Osteocyte (in vitro differentiated cells): ENCODE measurements at regions not wholly inside any gene's neighbourhood (a gene's known extent, or its start where the extent isn't known, plus 50 kb on each side); places are given as distances from the start of the nearest gene placed in this dataset.

Experiments
- DNase-seq: peaks from one replicate; pipeline ENCODE4 v3.0.0; 2021; ENCODE audit warnings: mixed read lengths; ENCODE audit not compliant: unreplicated experiment; ENCODE audit errors: extremely low spot score
- H3K27ac Mint-ChIP-seq: one replicate; pipeline ENCODE4 v1.8.0; 2021; ENCODE audit warnings: mild to moderate bottlenecking, mixed read lengths; ENCODE audit not compliant: unreplicated experiment
- H3K27me3 Mint-ChIP-seq: one replicate; pipeline ENCODE4 v1.8.0; 2021; ENCODE audit warnings: mixed read lengths; ENCODE audit not compliant: unreplicated experiment
- H3K36me3 Mint-ChIP-seq: one replicate; pipeline ENCODE4 v1.8.0; 2021; ENCODE audit warnings: mixed read lengths; ENCODE audit not compliant: unreplicated experiment
- H3K4me1 Mint-ChIP-seq: one replicate; pipeline ENCODE4 v1.8.0; 2021; ENCODE audit warnings: mixed read lengths; ENCODE audit not compliant: unreplicated experiment
- H3K4me3 Mint-ChIP-seq: one replicate; pipeline ENCODE4 v1.8.0; 2021; ENCODE audit warnings: mild to moderate bottlenecking, moderate library complexity, mixed read lengths; ENCODE audit not compliant: unreplicated experiment
- H3K9me3 Mint-ChIP-seq: one replicate; pipeline ENCODE4 v1.8.0; 2021; ENCODE audit warnings: mixed read lengths; ENCODE audit not compliant: unreplicated experiment
- TF ChIP-seq, protein P1 (sequence below): fragments of 200-600 bp; sonication (generic); IDR thresholded peaks from 2 replicates; pipeline ENCODE4 v1.5.0; 2021; ENCODE audit warnings: antibody characterized with exemption, mild to moderate bottlenecking, moderate library complexity

DNA sequence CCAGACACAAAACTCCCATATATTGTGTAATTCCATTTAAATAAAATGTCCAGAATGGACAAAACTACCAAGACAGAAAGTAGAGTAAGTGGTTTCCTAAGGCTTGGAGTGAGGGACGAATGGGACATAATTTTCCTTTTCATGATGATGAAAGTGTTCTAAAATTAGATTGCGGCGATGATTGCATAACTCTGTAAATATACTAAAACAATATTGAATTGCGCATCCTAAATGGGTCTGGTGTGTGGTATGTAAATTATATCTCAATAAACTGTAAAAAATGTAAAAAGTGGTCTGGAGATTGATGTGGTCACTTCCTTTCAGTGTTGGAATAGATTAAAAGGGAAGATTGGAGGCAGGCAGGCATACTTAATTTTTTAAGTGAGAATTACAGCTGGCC, 105.9 kb upstream of the KCNAB1 start:
- Mint-ChIP-seq H3K27me3 (peaks cover 7% of the 10 kb centered on the region), H3K36me3 (no peaks in the 10 kb centered on the region)

GRCh38 chr3:156016902-156017301, 103.5 kb upstream of the KCNAB1 start:
- H3K27ac Mint-ChIP-seq, result no peak overlapping the region
- no peak for DNase-seq
- TF ChIP-seq, protein P1, sequence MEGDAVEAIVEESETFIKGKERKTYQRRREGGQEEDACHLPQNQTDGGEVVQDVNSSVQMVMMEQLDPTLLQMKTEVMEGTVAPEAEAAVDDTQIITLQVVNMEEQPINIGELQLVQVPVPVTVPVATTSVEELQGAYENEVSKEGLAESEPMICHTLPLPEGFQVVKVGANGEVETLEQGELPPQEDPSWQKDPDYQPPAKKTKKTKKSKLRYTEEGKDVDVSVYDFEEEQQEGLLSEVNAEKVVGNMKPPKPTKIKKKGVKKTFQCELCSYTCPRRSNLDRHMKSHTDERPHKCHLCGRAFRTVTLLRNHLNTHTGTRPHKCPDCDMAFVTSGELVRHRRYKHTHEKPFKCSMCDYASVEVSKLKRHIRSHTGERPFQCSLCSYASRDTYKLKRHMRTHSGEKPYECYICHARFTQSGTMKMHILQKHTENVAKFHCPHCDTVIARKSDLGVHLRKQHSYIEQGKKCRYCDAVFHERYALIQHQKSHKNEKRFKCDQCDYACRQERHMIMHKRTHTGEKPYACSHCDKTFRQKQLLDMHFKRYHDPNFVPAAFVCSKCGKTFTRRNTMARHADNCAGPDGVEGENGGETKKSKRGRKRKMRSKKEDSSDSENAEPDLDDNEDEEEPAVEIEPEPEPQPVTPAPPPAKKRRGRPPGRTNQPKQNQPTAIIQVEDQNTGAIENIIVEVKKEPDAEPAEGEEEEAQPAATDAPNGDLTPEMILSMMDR, result no peak
- no peaks in the 10 kb centered on the region for H3K36me3 Mint-ChIP-seq
- H3K4me1 Mint-ChIP-seq, result no peaks in the 10 kb centered on the region
- peaks cover 7% of the 10 kb centered on the region for H3K27me3 Mint-ChIP-seq
- no peaks in the 10 kb centered on the region for H3K9me3 Mint-ChIP-seq
- H3K4me3 Mint-ChIP-seq, result no peak overlapping the region

More for the DNA sequence above, 105.9 kb upstream of the KCNAB1 start:
- no peak overlapping the region for H3K27ac Mint-ChIP-seq
- DNase-seq, result no peak
- no peaks in the 10 kb centered on the region for H3K9me3 Mint-ChIP-seq
- H3K4me1 Mint-ChIP-seq, result no peaks in the 10 kb centered on the region
- TF ChIP-seq, protein P1, result no peak
- H3K4me3 Mint-ChIP-seq, result no peak overlapping the region

GRCh38 chr3:156017352-156018030, 102.9 kb upstream of the KCNAB1 start:
- Mint-ChIP-seq H3K4me3 (no peak overlapping the region), H3K4me1 (no peaks in the 10 kb centered on the region), H3K36me3 (no peaks in the 10 kb centered on the region), H3K27ac (no peak overlapping the region), H3K9me3 (no peaks in the 10 kb centered on the region), H3K27me3 (peaks cover 3% of the 10 kb centered on the region)
- no peak for DNase-seq
- TF ChIP-seq, protein P1, result no peak

DNA sequence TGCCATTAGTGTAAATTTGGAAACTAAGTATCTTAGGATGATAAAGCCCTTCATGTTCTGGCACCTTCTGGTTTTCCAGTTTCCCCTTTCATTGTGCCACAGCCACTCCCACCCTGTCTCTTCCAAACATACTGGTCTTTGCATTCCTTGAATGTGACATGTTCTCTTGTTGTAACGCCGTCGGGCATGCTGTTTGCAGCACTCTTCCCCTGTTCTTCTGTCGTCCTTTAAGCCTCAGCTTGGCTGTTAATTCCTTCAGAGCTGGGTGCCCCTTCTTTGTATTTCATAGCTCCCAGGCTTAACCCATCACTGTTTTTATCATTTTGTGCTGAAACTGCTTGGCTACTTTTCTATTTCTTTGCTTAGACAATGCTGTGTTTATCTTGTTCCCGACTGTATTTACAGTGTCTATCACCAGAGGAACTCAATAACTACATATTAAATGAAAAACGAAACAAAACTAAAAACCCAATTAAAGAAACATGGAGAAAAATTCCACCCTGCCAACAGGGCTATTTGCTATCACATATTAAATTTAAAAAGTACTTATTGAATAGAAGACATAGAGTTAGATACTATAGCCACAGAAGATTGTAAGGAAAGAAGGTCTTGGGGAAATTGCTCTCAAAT, 95.4 kb upstream of the KCNAB1 start:
- peak overlapping the region; percentile 15 for H3K27ac Mint-ChIP-seq
- H3K4me1 Mint-ChIP-seq, result peaks cover 9% of the 10 kb centered on the region
- DNase-seq, result no peak
- H3K27me3 Mint-ChIP-seq, result peaks cover 3% of the 10 kb centered on the region
- TF ChIP-seq, protein P1, result no peak
- H3K36me3 Mint-ChIP-seq, result no peaks in the 10 kb centered on the region
- peak overlapping the region; percentile 29 for H3K4me3 Mint-ChIP-seq
- no peaks in the 10 kb centered on the region for H3K9me3 Mint-ChIP-seq

DNA sequence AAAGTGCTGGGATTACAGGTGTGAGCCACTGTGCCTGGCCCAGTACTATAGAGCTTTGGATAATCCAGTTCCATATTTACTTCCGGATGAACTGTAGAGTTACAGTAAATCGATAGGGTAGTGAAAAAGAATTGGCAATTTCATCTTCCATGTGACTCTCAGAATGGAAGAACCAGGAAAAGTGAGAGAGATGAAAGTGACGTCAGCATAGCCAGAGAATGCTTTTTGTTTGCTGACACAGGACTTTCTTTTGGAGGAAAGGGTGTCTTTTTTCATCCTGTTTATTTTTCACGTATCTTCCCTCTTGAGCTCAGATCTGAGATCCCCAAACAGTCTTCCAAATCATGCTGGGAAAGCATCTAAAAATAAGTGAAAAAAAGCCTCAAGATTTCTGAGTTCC, 91.2 kb upstream of the KCNAB1 start:
- no peak overlapping the region for H3K4me3 Mint-ChIP-seq
- no peak overlapping the region for H3K27ac Mint-ChIP-seq
- H3K9me3 Mint-ChIP-seq, result peaks cover 3% of the 10 kb centered on the region
- peaks cover 1% of the 10 kb centered on the region for H3K36me3 Mint-ChIP-seq
- no peak for DNase-seq
- no peaks in the 10 kb centered on the region for H3K27me3 Mint-ChIP-seq
- peaks cover 9% of the 10 kb centered on the region for H3K4me1 Mint-ChIP-seq
- TF ChIP-seq, protein P1, result no peak
